Parathyroid adenoma (tissue), 2 donors: ENCODE measurements at regions not wholly inside any gene's neighbourhood (a gene's known extent, or its start where the extent isn't known, plus 50 kb on each side); places are given as distances from the start of the nearest gene placed in this dataset.
"Not testable (repeated sequence)": the region's sequence is repeated elsewhere in the genome, so short reads cannot be mapped to it uniquely, and the experiment has no call there.

Experiments used
- H2AFZ ChIP-seq: fragments of 300-600 bp; sonication (generic); one replicate; pipeline ENCODE4 v1.7.0; 2017; ENCODE audit warnings: antibody characterized with exemption, mild to moderate bottlenecking
- H3K27ac ChIP-seq: fragments of 300-600 bp; sonication (generic); one replicate; pipeline ENCODE4 v1.7.0; 2017
- H3K27me3 ChIP-seq: fragments of 300-600 bp; sonication (generic); one replicate; pipeline ENCODE4 v1.7.0; 2017; ENCODE audit warnings: low read length; ENCODE audit not compliant: control insufficient read depth, insufficient read depth
- H3K36me3 ChIP-seq: fragments of 300-600 bp; sonication (generic); one replicate; pipeline ENCODE4 v1.7.0; 2017; ENCODE audit warnings: low read length; ENCODE audit not compliant: control insufficient read depth, insufficient read depth
- H3K4me1 ChIP-seq: fragments of 300-600 bp; sonication (generic); one replicate; pipeline ENCODE4 v1.7.0; 2017; ENCODE audit warnings: control low read depth
- H3K4me2 ChIP-seq: fragments of 300-600 bp; sonication (generic); one replicate; pipeline ENCODE4 v1.7.0; 2017; ENCODE audit warnings: low read length
- H3K4me3 ChIP-seq: fragments of 300-600 bp; sonication (generic); one replicate; pipeline ENCODE4 v1.7.0; 2017; ENCODE audit warnings: low read depth, low read length
- H3K79me2 ChIP-seq: fragments of 300-600 bp; sonication (generic); one replicate; pipeline ENCODE4 v1.7.0; 2017; ENCODE audit warnings: control low read depth
- H3K9ac ChIP-seq: fragments of 300-600 bp; sonication (generic); one replicate; pipeline ENCODE4 v1.7.0; 2017; ENCODE audit warnings: mild to moderate bottlenecking
- H3K9me3 ChIP-seq: fragments of 300-600 bp; sonication (generic); one replicate; pipeline ENCODE4 v1.7.0; 2017; ENCODE audit warnings: low read length; ENCODE audit not compliant: control insufficient read depth
- CTCF ChIP-seq: fragments of 300-600 bp; sonication (generic); IDR thresholded peaks from one replicate; pipeline ENCODE4 v1.7.0; 2017; ENCODE audit warnings: antibody characterized with exemption, mild to moderate bottlenecking
- donor health status: primary hyperparathyroidism.

- no peak overlapping the region for H3K4me2 ChIP-seq
- H3K4me1 ChIP-seq, result no peaks in the 10 kb centered on the region
- H3K79me2 ChIP-seq, result no peaks in the 10 kb centered on the region
- H3K9me3 ChIP-seq, result no peaks in the 10 kb centered on the region
- no peaks in the 10 kb centered on the region for H3K27me3 ChIP-seq
- no peak for TF ChIP-seq CTCF
- H3K4me3 ChIP-seq, result no peak overlapping the region
- H3K36me3 ChIP-seq, result no peaks in the 10 kb centered on the region
- no peak overlapping the region for H3K9ac ChIP-seq
- no peak overlapping the region for H3K27ac ChIP-seq
- no peak overlapping the region for H2AFZ ChIP-seq
Measured at GRCh38 chr17:72462814-72463213, 342.0 kb downstream of the SOX9 start.

- no peaks in the 10 kb centered on the region for H3K4me1 ChIP-seq
- H3K9ac ChIP-seq, result no peak overlapping the region
- no peaks in the 10 kb centered on the region for H3K9me3 ChIP-seq
- no peak overlapping the region for H2AFZ ChIP-seq
- no peak overlapping the region for H3K4me2 ChIP-seq
- TF ChIP-seq CTCF, result no peak
- H3K79me2 ChIP-seq, result no peaks in the 10 kb centered on the region
- H3K27me3 ChIP-seq, result no peaks in the 10 kb centered on the region
- H3K27ac ChIP-seq, result no peak overlapping the region
- no peak overlapping the region for H3K4me3 ChIP-seq
- H3K36me3 ChIP-seq, result no peaks in the 10 kb centered on the region
Measured at GRCh38 chr17:72463287-72464102, 342.7 kb downstream of the SOX9 start.

GRCh38 chr17:72464221-72464620, 343.4 kb downstream of the SOX9 start:
- not testable (repeated sequence) for H3K4me2 ChIP-seq, H3K9ac ChIP-seq, H3K4me1 ChIP-seq, H3K4me3 ChIP-seq, H3K79me2 ChIP-seq, H3K36me3 ChIP-seq, H3K27me3 ChIP-seq, H3K27ac ChIP-seq, H3K9me3 ChIP-seq, H2AFZ ChIP-seq

GRCh38 chr17:72465191-72466024, 344.6 kb downstream of the SOX9 start:
- H3K9me3 ChIP-seq, result no peaks in the 10 kb centered on the region
- H3K36me3 ChIP-seq, result no peaks in the 10 kb centered on the region
- no peak overlapping the region for H3K9ac ChIP-seq
- no peak overlapping the region for H3K27ac ChIP-seq
- H3K27me3 ChIP-seq, result no peaks in the 10 kb centered on the region
- no peak overlapping the region for H3K4me2 ChIP-seq
- no peaks in the 10 kb centered on the region for H3K4me1 ChIP-seq
- H3K4me3 ChIP-seq, result no peak overlapping the region
- TF ChIP-seq CTCF, result no peak
- no peaks in the 10 kb centered on the region for H3K79me2 ChIP-seq
- no peak overlapping the region for H2AFZ ChIP-seq

GRCh38 chr17:72466199-72466598, 345.4 kb downstream of the SOX9 start:
- H3K4me1 ChIP-seq, result no peaks in the 10 kb centered on the region
- TF ChIP-seq CTCF, result no peak
- no peaks in the 10 kb centered on the region for H3K79me2 ChIP-seq
- H3K27me3 ChIP-seq, result no peaks in the 10 kb centered on the region
- H3K36me3 ChIP-seq, result no peaks in the 10 kb centered on the region
- H3K9ac ChIP-seq, result no peak overlapping the region
- H3K4me2 ChIP-seq, result no peak overlapping the region
- no peak overlapping the region for H3K4me3 ChIP-seq
- H3K27ac ChIP-seq, result no peak overlapping the region
- no peaks in the 10 kb centered on the region for H3K9me3 ChIP-seq
- no peak overlapping the region for H2AFZ ChIP-seq
